ENCODE measurements at regions not wholly inside any gene's neighbourhood (a gene's known extent, or its start where the extent isn't known, plus 50 kb on each side); places are given as distances from the start of the nearest gene placed in this dataset.

DNA sequence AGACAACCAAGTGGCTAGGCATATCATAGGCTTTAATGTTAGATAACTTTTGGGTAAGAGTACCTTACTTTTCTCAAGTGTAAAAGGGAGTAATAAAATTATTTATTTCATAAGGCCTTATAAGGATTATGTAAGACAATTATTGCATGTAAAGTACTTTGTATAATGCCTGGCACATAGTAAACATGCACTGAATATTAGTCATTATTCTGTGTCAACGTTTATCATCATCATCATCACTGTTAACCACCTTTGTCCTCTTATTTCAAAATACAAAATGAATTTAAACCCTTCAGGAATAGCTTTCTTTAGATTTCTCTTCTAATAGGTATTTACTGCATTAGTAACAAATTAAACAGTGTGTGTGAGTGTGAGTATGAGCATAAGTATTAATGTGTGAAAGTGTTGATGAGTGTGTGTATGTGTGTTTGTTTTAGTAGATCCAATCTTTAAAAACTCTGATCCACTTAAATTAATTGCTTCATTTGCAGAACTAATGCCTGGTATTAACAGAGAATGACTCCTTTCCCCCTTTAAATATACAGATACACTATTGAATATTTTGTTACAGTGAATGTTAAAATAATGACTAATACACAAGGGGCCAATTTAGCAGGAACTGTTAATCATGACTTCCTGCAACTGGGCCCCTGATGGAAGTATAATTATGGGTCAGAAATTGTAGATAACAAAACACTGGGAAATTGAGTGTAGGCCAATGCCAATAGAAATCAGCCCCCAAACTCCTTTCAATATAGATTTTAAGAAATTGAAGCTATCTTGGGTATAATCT lies 213.3 kb upstream of the FZD8 start:
- no peak overlapping the region for H3K27ac ChIP-seq
- no peak overlapping the region for H2AFZ ChIP-seq (ENCODE audit: low read depth)
- no peak overlapping the region for H3K9ac ChIP-seq
- TF ChIP-seq, protein P1, sequence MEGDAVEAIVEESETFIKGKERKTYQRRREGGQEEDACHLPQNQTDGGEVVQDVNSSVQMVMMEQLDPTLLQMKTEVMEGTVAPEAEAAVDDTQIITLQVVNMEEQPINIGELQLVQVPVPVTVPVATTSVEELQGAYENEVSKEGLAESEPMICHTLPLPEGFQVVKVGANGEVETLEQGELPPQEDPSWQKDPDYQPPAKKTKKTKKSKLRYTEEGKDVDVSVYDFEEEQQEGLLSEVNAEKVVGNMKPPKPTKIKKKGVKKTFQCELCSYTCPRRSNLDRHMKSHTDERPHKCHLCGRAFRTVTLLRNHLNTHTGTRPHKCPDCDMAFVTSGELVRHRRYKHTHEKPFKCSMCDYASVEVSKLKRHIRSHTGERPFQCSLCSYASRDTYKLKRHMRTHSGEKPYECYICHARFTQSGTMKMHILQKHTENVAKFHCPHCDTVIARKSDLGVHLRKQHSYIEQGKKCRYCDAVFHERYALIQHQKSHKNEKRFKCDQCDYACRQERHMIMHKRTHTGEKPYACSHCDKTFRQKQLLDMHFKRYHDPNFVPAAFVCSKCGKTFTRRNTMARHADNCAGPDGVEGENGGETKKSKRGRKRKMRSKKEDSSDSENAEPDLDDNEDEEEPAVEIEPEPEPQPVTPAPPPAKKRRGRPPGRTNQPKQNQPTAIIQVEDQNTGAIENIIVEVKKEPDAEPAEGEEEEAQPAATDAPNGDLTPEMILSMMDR (conservative IDR thresholded peaks at IDR 0.05; ENCODE audit: low read depth, low read length): no peak
- H3K4me2 ChIP-seq: no peak overlapping the region
- no peaks in the 10 kb centered on the region for H4K20me1 ChIP-seq (ENCODE audit: insufficient read depth)
- H3K27me3 ChIP-seq (ENCODE audit: insufficient read depth, low read depth): no peaks in the 10 kb centered on the region
- no peaks in the 10 kb centered on the region for H3K79me2 ChIP-seq (ENCODE audit: insufficient read depth, low read depth)
- H3K4me3 ChIP-seq (IDR thresholded peaks at IDR 0.05; ENCODE audit: insufficient read depth, low read depth, low read length): no peak overlapping the region
- no peaks in the 10 kb centered on the region for H3K36me3 ChIP-seq (ENCODE audit: insufficient read depth)
- no peaks in the 10 kb centered on the region for H3K4me1 ChIP-seq (ENCODE audit: low read depth, poor library complexity, severe bottlenecking)

DNA sequence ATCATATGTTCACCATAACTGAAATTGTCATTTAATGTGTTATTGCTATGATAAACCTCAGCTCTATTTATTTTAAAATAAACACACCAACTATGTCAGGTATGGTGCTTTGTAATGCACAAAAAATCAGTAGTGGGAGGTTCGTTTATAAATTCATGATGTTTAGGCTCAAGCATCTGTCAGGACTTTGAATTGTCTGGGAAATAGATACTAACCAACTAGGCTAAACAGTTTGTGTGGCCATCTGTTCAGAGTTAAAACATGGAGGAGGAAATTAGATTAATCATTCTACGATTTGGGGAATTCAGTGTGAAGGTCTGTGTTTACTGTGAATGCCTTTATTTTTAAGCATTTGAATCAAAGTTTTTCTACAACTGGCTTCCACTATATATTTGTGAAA lies 212.6 kb upstream of the FZD8 start:
- Histone ChIP-seq H2AFZ (ENCODE audit: low read depth) (no peak overlapping the region), H3K4me2 (no peak overlapping the region), H3K27ac (no peak overlapping the region), H3K79me2 (ENCODE audit: insufficient read depth, low read depth) (no peaks in the 10 kb centered on the region), H3K4me1 (ENCODE audit: low read depth, poor library complexity, severe bottlenecking) (no peaks in the 10 kb centered on the region), H3K4me3 (IDR thresholded peaks at IDR 0.05; ENCODE audit: insufficient read depth, low read depth, low read length) (no peak overlapping the region), H3K27me3 (ENCODE audit: insufficient read depth, low read depth) (no peaks in the 10 kb centered on the region), H4K20me1 (ENCODE audit: insufficient read depth) (no peaks in the 10 kb centered on the region), H3K36me3 (ENCODE audit: insufficient read depth) (no peaks in the 10 kb centered on the region), H3K9ac (no peak overlapping the region)
- TF ChIP-seq, protein P1 (conservative IDR thresholded peaks at IDR 0.05; ENCODE audit: low read depth, low read length): no peak

DNA sequence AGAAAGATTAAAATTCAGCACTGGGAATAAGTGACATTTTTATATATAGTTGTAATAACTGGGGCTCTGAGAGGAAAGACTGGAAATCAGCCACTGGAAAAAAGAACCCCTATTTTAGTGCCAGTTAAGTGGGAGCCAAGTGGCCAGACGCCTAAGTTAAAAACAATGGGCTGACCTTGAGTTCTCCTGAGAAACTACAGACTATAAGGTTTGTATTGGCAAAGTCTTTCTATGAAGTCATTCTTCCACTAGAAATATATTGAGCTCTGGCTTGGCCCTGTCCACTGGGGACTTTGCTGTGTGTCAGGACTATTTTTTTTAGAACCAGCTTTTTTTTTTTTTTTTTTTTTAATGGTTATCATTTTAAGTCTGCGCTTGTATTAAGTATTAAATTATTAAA lies 210.6 kb upstream of the FZD8 start:
- H3K36me3 ChIP-seq (ENCODE audit: insufficient read depth): no peaks in the 10 kb centered on the region
- H4K20me1 ChIP-seq (ENCODE audit: insufficient read depth): no peaks in the 10 kb centered on the region
- no peak overlapping the region for H3K27ac ChIP-seq
- no peak overlapping the region for H3K4me3 ChIP-seq (IDR thresholded peaks at IDR 0.05; ENCODE audit: insufficient read depth, low read depth, low read length)
- no peak overlapping the region for H3K9ac ChIP-seq
- TF ChIP-seq, protein P1 (conservative IDR thresholded peaks at IDR 0.05; ENCODE audit: low read depth, low read length): no peak
- no peaks in the 10 kb centered on the region for H3K79me2 ChIP-seq (ENCODE audit: insufficient read depth, low read depth)
- no peaks in the 10 kb centered on the region for H3K27me3 ChIP-seq (ENCODE audit: insufficient read depth, low read depth)
- no peak overlapping the region for H3K4me2 ChIP-seq
- no peak overlapping the region for H2AFZ ChIP-seq (ENCODE audit: low read depth)
- H3K4me1 ChIP-seq (ENCODE audit: low read depth, poor library complexity, severe bottlenecking): no peaks in the 10 kb centered on the region

DNA sequence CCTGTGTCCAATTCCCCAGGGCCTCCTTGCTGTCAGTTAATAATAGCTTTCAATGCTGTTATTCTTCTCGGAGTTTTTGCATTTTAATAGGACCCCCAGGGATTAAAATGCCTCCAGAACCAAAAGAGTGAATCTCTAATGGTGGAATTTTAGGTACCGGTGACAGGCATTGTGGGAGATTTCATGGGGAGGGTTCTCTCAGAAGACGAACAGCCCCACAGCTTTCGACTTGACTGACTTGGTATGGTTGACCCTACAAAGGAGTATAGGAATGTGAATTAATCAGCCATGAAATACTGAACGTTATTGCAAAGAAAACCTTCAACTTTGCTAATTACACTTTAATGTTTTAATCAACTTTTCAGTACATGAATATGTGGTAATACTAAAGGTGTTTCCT lies 206.3 kb upstream of the FZD8 start:
- no peaks in the 10 kb centered on the region for H3K79me2 ChIP-seq (ENCODE audit: insufficient read depth, low read depth)
- H3K4me1 ChIP-seq (ENCODE audit: low read depth, poor library complexity, severe bottlenecking): no peaks in the 10 kb centered on the region
- H4K20me1 ChIP-seq (ENCODE audit: insufficient read depth): no peaks in the 10 kb centered on the region
- no peak overlapping the region for H3K4me2 ChIP-seq
- H3K9ac ChIP-seq: no peak overlapping the region
- H3K27ac ChIP-seq: no peak overlapping the region
- H3K4me3 ChIP-seq (IDR thresholded peaks at IDR 0.05; ENCODE audit: insufficient read depth, low read depth, low read length): no peak overlapping the region
- H2AFZ ChIP-seq (ENCODE audit: low read depth): no peak overlapping the region
- no peaks in the 10 kb centered on the region for H3K27me3 ChIP-seq (ENCODE audit: insufficient read depth, low read depth)
- TF ChIP-seq, protein P1 (conservative IDR thresholded peaks at IDR 0.05; ENCODE audit: low read depth, low read length): no peak
- H3K36me3 ChIP-seq (ENCODE audit: insufficient read depth): no peaks in the 10 kb centered on the region

All from KMS-11 (cell line).